RWPE2 (cell line): ENCODE measurements at regions not wholly inside any gene's neighbourhood (a gene's known extent, or its start where the extent isn't known, plus 50 kb on each side); places are given as distances from the start of the nearest gene placed in this dataset.

Experiments used
- ATAC-seq: fragments of 200-7000 bp; cut with Tn5 transposase; 3 replicates; pipeline ENCODE4 v1.9.1; 2021; ENCODE audit warnings: low read depth
- DNase-seq: peaks from one replicate; pipeline ENCODE4 v3.0.0-alpha.2; 2020; ENCODE audit warnings: low spot score
- H3K27ac ChIP-seq: fragments of 450-650 bp; 2 replicates; pipeline ENCODE4 v1.5.1; 2017; ENCODE audit warnings: mild to moderate bottlenecking; ENCODE audit not compliant: poor library complexity, severe bottlenecking
- H3K27me3 ChIP-seq: fragments of 250-450 bp; sonication (Bioruptor Pico); 2 replicates; pipeline ENCODE4 v1.5.1; 2021; ENCODE audit warnings: mild to moderate bottlenecking, moderate library complexity; ENCODE audit not compliant: insufficient read depth, poor library complexity, severe bottlenecking
- H3K36me3 ChIP-seq: fragments of 250-450 bp; sonication (Bioruptor Pico); 2 replicates; pipeline ENCODE4 v1.5.1; 2020; ENCODE audit warnings: low read depth, mild to moderate bottlenecking, moderate library complexity
- H3K4me1 ChIP-seq: fragments of 250-450 bp; sonication (Bioruptor Pico); 2 replicates; pipeline ENCODE4 v1.5.1; 2021; ENCODE audit warnings: mild to moderate bottlenecking, moderate library complexity; ENCODE audit not compliant: insufficient read depth, poor library complexity, severe bottlenecking
- H3K4me3 ChIP-seq: fragments of 250-450 bp; sonication (Bioruptor Pico); 2 replicates; pipeline ENCODE4 v1.5.1; 2021; ENCODE audit warnings: mild to moderate bottlenecking, moderate library complexity; ENCODE audit not compliant: severe bottlenecking
- H3K9me3 ChIP-seq: fragments of 250-450 bp; sonication (Bioruptor Pico); 2 replicates; pipeline ENCODE4 v1.5.1; 2021; ENCODE audit warnings: mild to moderate bottlenecking, moderate library complexity; ENCODE audit not compliant: severe bottlenecking
- CTCF ChIP-seq: fragments of 450-650 bp; IDR thresholded peaks from one replicate; pipeline ENCODE4 v1.5.1; 2017; ENCODE audit warnings: mild to moderate bottlenecking, moderate library complexity; ENCODE audit not compliant: poor library complexity, severe bottlenecking

- Histone ChIP-seq H3K36me3 (no peaks in the 10 kb centered on the region), H3K4me3 (peak overlapping the region; percentile 42), H3K27me3 (no peaks in the 10 kb centered on the region), H3K27ac (no peak overlapping the region), H3K4me1 (no peaks in the 10 kb centered on the region), H3K9me3 (no peaks in the 10 kb centered on the region)
- no peak for TF ChIP-seq CTCF
- DNase-seq (no peak), ATAC-seq (no peak; the same call in 2 of the 3 replicates)
Observed at GRCh38 chr7:140229591-140230515, 53.1 kb upstream of the KDM7A start.

GRCh38 chr7:140229101-140229525 lies 52.3 kb upstream of the KDM7A start:
- Histone ChIP-seq H3K27me3 (no peaks in the 10 kb centered on the region), H3K27ac (no peak overlapping the region), H3K9me3 (no peaks in the 10 kb centered on the region), H3K4me3 (no peak overlapping the region), H3K36me3 (no peaks in the 10 kb centered on the region), H3K4me1 (no peaks in the 10 kb centered on the region)
- no peak for TF ChIP-seq CTCF
- DNase-seq: no peak
- ATAC-seq: no peak
